WTC11 (cell line): ENCODE measurements at regions not wholly inside any gene's neighbourhood (a gene's known extent, or its start where the extent isn't known, plus 50 kb on each side); places are given as distances from the start of the nearest gene placed in this dataset.

ENCODE experiments used
- ATAC-seq: fragments of 200-7000 bp; cut with Tn5 transposase; 2 replicates; pipeline ENCODE4 v1.10.0; 2021; ENCODE audit warnings: mild to moderate bottlenecking, moderate library complexity
- CTCF ChIA-PET: fragments of 300-600 bp; sonication (Branson Sonifier 250); formaldehyde crosslinking; loops from one replicate; lab custom pipeline; 2021; ENCODE audit warnings: antibody characterized with exemption; lab: Charles Lee
- POLR2A ChIA-PET: fragments of 350-600 bp; sonication (Branson Sonifier 250); formaldehyde crosslinking; loops from one replicate; lab custom pipeline; 2021; ENCODE audit warnings: antibody characterized with exemption; lab: Charles Lee
- DNase-seq: peaks from one replicate; pipeline ENCODE4 v3.0.0; 2021; ENCODE audit warnings: low spot score
- H3K27ac Mint-ChIP-seq: 2 replicates; pipeline ENCODE4 v1.8.0; 2021; ENCODE audit warnings: mixed read lengths
- H3K27me3 Mint-ChIP-seq: 2 replicates; pipeline ENCODE4 v1.8.0; 2021; ENCODE audit warnings: low read depth, mild to moderate bottlenecking, moderate library complexity, mixed read lengths
- H3K36me3 Mint-ChIP-seq: 2 replicates; pipeline ENCODE4 v1.8.0; 2021; ENCODE audit warnings: mixed read lengths
- H3K4me1 Mint-ChIP-seq: 2 replicates; pipeline ENCODE4 v1.8.0; 2022; ENCODE audit warnings: mixed read lengths
- H3K4me3 Mint-ChIP-seq: 2 replicates; pipeline ENCODE4 v1.8.0; 2021; ENCODE audit warnings: mild to moderate bottlenecking, moderate library complexity, mixed read lengths
- H3K9me3 Mint-ChIP-seq: 2 replicates; pipeline ENCODE4 v1.8.0; 2021; ENCODE audit warnings: mixed read lengths
- CDX4 ChIP-seq: fragments of 250-450 bp; sonication (Bioruptor Pico); IDR thresholded peaks from 2 replicates; pipeline ENCODE4 v1.9.0; 2021; ENCODE audit warnings: moderate library complexity, mild to moderate bottlenecking, inconsistent platforms, borderline replicate concordance
- FOXP1 ChIP-seq: sonication (generic); formaldehyde crosslinking; IDR thresholded peaks from 2 replicates; pipeline ENCODE4 v1.8.0; 2022; ENCODE audit warnings: missing genetic modification reagents, mild to moderate bottlenecking, moderate library complexity, borderline replicate concordance
- GRHL2 ChIP-seq: fragments of 250-450 bp; sonication (Bioruptor Pico); IDR thresholded peaks from 2 replicates; pipeline ENCODE4 v1.8.0; 2022; ENCODE audit warnings: mild to moderate bottlenecking, moderate library complexity; ENCODE audit not compliant: insufficient replicate concordance, severe bottlenecking
- GTF2I ChIP-seq: fragments of 250-450 bp; sonication (Bioruptor Pico); conservative IDR thresholded peaks from 2 replicates; pipeline ENCODE4 v1.4.0; 2021; ENCODE audit warnings: mild to moderate bottlenecking
- NFE2L1 ChIP-seq: sonication (generic); formaldehyde crosslinking; IDR thresholded peaks from 2 replicates; pipeline ENCODE4 v1.8.1; 2023; ENCODE audit warnings: missing genetic modification reagents
- PRDM15 ChIP-seq: sonication (generic); formaldehyde crosslinking; IDR thresholded peaks from 2 replicates; pipeline ENCODE4 v1.8.0; 2022; ENCODE audit warnings: missing genetic modification reagents
- TEAD4 ChIP-seq: sonication (generic); formaldehyde crosslinking; IDR thresholded peaks from 2 replicates; pipeline ENCODE4 v1.8.0; 2022; ENCODE audit warnings: mild to moderate bottlenecking, missing genetic modification reagents
- ZBTB21 ChIP-seq: sonication (generic); formaldehyde crosslinking; IDR thresholded peaks from 2 replicates; pipeline ENCODE4 v1.8.1; 2023; ENCODE audit warnings: mild to moderate bottlenecking, missing genetic modification reagents, borderline replicate concordance
- ZNF532 ChIP-seq: fragments of 250-450 bp; sonication (Bioruptor Pico); IDR thresholded peaks from 2 replicates; pipeline ENCODE4 v1.9.0; 2021; ENCODE audit warnings: mild to moderate bottlenecking, borderline replicate concordance
- TF ChIP-seq, protein P1 (sequence below): sonication (generic); formaldehyde crosslinking; IDR thresholded peaks from 2 replicates; pipeline ENCODE4 v1.8.0; 2023; ENCODE audit warnings: missing genetic modification reagents, mild to moderate bottlenecking, borderline replicate concordance
- TF ChIP-seq, protein P2 (sequence below): sonication (generic); formaldehyde crosslinking; IDR thresholded peaks from 2 replicates; pipeline ENCODE4 v1.8.0; 2022; ENCODE audit warnings: mild to moderate bottlenecking, missing genetic modification reagents
- TF ChIP-seq, protein P3 (sequence below): fragments of 250-450 bp; sonication (Bioruptor Pico); IDR thresholded peaks from 2 replicates; pipeline ENCODE4 v2.1.2; 2022; ENCODE audit warnings: mild to moderate bottlenecking, moderate library complexity

DNA sequence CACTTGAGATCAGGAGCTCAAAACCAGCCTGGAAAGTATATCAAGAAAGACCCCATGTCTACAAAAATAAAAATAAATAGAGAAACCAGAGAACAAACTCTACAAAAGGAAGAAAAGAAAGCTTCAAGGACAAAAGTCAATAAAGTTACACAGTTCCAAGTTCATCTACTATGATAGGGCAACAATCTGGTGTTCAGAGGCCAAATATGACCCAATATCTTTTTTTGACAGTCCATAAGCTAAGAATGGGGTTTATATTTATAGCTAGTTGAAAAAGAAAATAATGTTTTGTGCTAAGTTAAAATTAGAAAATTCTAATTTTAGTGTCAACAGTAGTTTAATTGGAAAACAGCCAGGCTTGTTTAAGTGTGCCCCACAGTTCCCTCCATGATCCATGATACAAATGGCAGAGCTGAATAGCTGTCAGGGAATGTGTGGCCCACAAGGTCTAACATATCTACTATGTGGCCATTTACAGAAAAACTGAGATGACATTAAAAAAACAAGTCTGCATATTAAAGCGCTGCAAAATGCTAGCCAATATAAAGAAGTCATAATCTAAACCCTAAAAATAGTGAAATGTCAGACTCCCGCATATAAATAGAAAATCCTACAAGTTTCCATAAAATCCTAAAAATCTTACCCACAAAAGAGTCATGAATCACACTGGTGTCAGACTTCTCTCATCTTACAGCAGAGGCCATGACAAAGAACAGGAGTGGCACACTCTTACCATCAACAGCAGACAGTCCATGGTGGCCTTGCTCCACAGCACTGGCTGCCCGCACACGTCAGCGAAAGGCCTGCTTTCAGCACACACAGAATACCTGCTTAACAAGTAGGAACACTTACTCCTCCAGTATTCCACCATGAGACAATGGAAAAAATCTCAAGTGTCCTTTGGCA lies 281.9 kb upstream of the HSFY2 start:
- Mint-ChIP-seq H3K27ac (no peak overlapping the region), H3K4me1 (peaks cover 34% of the 10 kb centered on the region), H3K27me3 (no peaks in the 10 kb centered on the region), H3K9me3 (no peaks in the 10 kb centered on the region), H3K4me3 (no peak overlapping the region), H3K36me3 (no peaks in the 10 kb centered on the region)
- DNase-seq (no peak), ATAC-seq (no peak)
- TF ChIP-seq CDX4 (CRISPR knock-in tag), result no peak
- TF ChIP-seq, protein P1, sequence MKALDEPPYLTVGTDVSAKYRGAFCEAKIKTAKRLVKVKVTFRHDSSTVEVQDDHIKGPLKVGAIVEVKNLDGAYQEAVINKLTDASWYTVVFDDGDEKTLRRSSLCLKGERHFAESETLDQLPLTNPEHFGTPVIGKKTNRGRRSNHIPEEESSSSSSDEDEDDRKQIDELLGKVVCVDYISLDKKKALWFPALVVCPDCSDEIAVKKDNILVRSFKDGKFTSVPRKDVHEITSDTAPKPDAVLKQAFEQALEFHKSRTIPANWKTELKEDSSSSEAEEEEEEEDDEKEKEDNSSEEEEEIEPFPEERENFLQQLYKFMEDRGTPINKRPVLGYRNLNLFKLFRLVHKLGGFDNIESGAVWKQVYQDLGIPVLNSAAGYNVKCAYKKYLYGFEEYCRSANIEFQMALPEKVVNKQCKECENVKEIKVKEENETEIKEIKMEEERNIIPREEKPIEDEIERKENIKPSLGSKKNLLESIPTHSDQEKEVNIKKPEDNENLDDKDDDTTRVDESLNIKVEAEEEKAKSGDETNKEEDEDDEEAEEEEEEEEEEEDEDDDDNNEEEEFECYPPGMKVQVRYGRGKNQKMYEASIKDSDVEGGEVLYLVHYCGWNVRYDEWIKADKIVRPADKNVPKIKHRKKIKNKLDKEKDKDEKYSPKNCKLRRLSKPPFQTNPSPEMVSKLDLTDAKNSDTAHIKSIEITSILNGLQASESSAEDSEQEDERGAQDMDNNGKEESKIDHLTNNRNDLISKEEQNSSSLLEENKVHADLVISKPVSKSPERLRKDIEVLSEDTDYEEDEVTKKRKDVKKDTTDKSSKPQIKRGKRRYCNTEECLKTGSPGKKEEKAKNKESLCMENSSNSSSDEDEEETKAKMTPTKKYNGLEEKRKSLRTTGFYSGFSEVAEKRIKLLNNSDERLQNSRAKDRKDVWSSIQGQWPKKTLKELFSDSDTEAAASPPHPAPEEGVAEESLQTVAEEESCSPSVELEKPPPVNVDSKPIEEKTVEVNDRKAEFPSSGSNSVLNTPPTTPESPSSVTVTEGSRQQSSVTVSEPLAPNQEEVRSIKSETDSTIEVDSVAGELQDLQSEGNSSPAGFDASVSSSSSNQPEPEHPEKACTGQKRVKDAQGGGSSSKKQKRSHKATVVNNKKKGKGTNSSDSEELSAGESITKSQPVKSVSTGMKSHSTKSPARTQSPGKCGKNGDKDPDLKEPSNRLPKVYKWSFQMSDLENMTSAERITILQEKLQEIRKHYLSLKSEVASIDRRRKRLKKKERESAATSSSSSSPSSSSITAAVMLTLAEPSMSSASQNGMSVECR (CRISPR knock-in tag), result no peak
- no peak for TF ChIP-seq ZBTB21 (CRISPR knock-in tag)
- TF ChIP-seq, protein P2, sequence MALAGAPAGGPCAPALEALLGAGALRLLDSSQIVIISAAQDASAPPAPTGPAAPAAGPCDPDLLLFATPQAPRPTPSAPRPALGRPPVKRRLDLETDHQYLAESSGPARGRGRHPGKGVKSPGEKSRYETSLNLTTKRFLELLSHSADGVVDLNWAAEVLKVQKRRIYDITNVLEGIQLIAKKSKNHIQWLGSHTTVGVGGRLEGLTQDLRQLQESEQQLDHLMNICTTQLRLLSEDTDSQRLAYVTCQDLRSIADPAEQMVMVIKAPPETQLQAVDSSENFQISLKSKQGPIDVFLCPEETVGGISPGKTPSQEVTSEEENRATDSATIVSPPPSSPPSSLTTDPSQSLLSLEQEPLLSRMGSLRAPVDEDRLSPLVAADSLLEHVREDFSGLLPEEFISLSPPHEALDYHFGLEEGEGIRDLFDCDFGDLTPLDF (CRISPR knock-in tag), result no peak
- TF ChIP-seq NFE2L1 (CRISPR knock-in tag), result no peak
- no peak for TF ChIP-seq PRDM15 (CRISPR knock-in tag)
- TF ChIP-seq ZNF532 (CRISPR knock-in tag), result no peak
- TF ChIP-seq, protein P3, sequence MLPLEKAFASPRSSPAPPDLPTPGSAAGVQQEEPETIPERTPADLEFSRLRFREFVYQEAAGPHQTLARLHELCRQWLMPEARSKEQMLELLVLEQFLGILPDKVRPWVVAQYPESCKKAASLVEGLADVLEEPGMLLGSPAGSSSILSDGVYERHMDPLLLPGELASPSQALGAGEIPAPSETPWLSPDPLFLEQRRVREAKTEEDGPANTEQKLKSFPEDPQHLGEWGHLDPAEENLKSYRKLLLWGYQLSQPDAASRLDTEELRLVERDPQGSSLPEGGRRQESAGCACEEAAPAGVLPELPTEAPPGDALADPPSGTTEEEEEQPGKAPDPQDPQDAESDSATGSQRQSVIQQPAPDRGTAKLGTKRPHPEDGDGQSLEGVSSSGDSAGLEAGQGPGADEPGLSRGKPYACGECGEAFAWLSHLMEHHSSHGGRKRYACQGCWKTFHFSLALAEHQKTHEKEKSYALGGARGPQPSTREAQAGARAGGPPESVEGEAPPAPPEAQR, result no peak
- no peak for TF ChIP-seq GRHL2 (CRISPR knock-in tag)
- no peak for TF ChIP-seq TEAD4
- TF ChIP-seq GTF2I, result no peak
- no peak for TF ChIP-seq FOXP1 (CRISPR knock-in tag)
- ChIA-PET POLR2A (no interaction called here), CTCF (no interaction called here)
